Adipocyte (in vitro differentiated cells): ENCODE measurements at regions not wholly inside any gene's neighbourhood (a gene's known extent, or its start where the extent isn't known, plus 50 kb on each side); places are given as distances from the start of the nearest gene placed in this dataset.
A peak's percentile ranks its signal among the peaks of the same experiment; 100 is the strongest.

Experiments used
- DNase-seq: peaks from one replicate; pipeline ENCODE4 v3.0.0-alpha.2; 2015; ENCODE audit warnings: low read depth
- H3K27me3 ChIP-seq: replicated peaks from 2 replicates; pipeline ENCODE4 v1.7.0; 2013; ENCODE audit warnings: mild to moderate bottlenecking, low read length, moderate library complexity; ENCODE audit not compliant: control insufficient read depth, insufficient read depth
- H3K36me3 ChIP-seq: 2 replicates; pipeline ENCODE4 v1.7.0; 2013; ENCODE audit warnings: low read length, mild to moderate bottlenecking, moderate library complexity; ENCODE audit not compliant: control insufficient read depth, insufficient read depth, severe bottlenecking
- H3K4me1 ChIP-seq: 2 replicates; pipeline ENCODE4 v1.7.0; 2013; ENCODE audit warnings: mild to moderate bottlenecking, low read length, moderate library complexity; ENCODE audit not compliant: control insufficient read depth, insufficient read depth
- H3K4me3 ChIP-seq: 2 replicates; pipeline ENCODE4 v1.7.0; 2013; ENCODE audit warnings: mild to moderate bottlenecking, low read length, moderate library complexity
- H3K9ac ChIP-seq: 2 replicates; pipeline ENCODE4 v1.7.0; 2013; ENCODE audit warnings: mild to moderate bottlenecking, low read length, moderate library complexity
- H3K9me3 ChIP-seq: 2 replicates; pipeline ENCODE4 v1.7.0; 2013; ENCODE audit warnings: mild to moderate bottlenecking, low read length, moderate library complexity; ENCODE audit not compliant: control insufficient read depth

DNA sequence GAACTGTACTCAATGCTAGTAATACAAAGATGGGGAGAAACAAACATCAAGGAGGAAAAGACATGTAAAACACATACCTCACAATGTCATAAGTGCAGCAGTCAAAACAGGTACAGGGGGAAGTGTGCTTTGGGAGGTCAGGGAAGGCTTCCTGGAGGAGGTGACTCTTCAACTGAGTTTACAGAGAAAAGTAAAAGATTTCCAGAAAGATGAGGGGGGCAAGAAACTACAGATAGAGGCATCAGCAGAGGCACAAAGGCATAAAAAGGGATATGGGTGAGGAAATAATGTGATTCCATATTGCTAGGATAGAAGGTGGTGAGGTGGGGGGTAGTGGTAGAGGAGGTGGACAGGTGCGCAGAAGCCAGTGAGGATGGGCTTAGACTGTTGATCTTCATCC lies 95.0 kb downstream of the LSM5 start:
- Histone ChIP-seq H3K27me3 (no peaks in the 10 kb centered on the region), H3K4me1 (no peaks in the 10 kb centered on the region), H3K9me3 (peaks cover 6% of the 10 kb centered on the region), H3K4me3 (no peak overlapping the region), H3K36me3 (no peaks in the 10 kb centered on the region), H3K9ac (no peak overlapping the region)
- no peak for DNase-seq

DNA sequence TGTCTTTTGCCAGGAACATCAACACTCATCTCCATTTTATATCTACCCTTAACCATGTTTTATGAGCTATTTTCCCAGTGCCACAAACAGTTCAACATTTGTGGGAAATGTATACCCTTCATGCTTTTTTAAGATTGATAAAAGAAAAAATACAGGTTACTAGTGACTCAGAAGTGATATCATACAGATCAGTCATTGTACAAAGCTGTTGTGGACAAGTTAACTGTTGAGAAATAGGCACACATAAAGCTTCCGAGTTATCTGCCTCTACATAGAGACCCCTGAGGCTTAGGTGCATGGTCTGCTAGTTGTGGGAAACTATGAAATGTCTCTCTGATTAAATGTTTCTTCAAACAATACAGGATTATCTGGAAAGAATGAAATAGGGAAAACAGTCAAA lies 96.3 kb downstream of the LSM5 start:
- H3K4me3 ChIP-seq, result no peak overlapping the region

GRCh38 chr7:32390210-32390609 lies 100.0 kb downstream of the LSM5 start:
- Histone ChIP-seq H3K9me3 (peaks cover 6% of the 10 kb centered on the region), H3K9ac (no peak overlapping the region), H3K27me3 (no peaks in the 10 kb centered on the region), H3K4me1 (no peaks in the 10 kb centered on the region), H3K4me3 (no peak overlapping the region), H3K36me3 (no peaks in the 10 kb centered on the region)
- DNase-seq, result no peak

More for the DNA sequence above, 96.3 kb downstream of the LSM5 start:
- no peaks in the 10 kb centered on the region for H3K4me1 ChIP-seq
- no peaks in the 10 kb centered on the region for H3K36me3 ChIP-seq
- peaks cover 6% of the 10 kb centered on the region for H3K9me3 ChIP-seq
- H3K9ac ChIP-seq, result no peak overlapping the region
- H3K27me3 ChIP-seq, result no peaks in the 10 kb centered on the region
- DNase-seq, result no peak

GRCh38 chr7:32385316-32385956 lies 104.7 kb downstream of the LSM5 start:
- Histone ChIP-seq H3K4me3 (no peak overlapping the region), H3K27me3 (no peaks in the 10 kb centered on the region), H3K4me1 (no peaks in the 10 kb centered on the region), H3K9me3 (no peaks in the 10 kb centered on the region), H3K9ac (no peak overlapping the region), H3K36me3 (no peaks in the 10 kb centered on the region)
- DNase-seq, result no peak

DNA sequence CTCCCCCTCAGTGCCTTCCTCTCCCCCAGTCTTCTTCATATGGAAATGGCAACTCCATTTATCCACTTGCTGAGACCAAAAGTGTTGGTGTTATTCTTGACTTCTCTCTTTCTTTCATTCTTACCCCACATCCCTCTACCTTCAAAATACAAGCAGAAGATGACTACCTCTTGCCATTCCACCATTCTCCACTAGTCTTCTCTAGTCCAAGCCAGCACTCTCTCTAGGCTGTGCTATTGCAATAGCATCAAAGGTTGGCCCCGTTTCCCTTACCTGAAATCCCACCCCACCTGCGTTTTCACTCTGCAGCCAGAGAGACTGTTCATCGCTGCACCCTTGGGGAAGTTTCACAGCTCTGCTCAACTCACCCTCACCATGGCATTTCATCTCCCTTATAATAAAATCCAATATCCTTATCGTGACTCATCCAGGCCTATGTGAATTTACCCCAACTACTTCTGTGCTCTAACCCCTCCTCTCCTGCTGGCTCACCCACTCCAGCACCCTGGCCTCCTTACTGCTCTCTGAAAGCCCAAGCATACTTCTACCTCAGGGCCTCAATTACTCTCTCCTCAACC lies 109.1 kb downstream of the LSM5 start:
- H3K9ac ChIP-seq, result no peak overlapping the region
- H3K4me3 ChIP-seq, result no peak overlapping the region
- no peak for DNase-seq
- no peaks in the 10 kb centered on the region for H3K9me3 ChIP-seq
- H3K36me3 ChIP-seq, result no peaks in the 10 kb centered on the region
- H3K27me3 ChIP-seq, result peaks cover 7% of the 10 kb centered on the region
- H3K4me1 ChIP-seq, result no peaks in the 10 kb centered on the region

GRCh38 chr7:32379510-32380112 lies 110.6 kb downstream of the LSM5 start:
- DNase-seq, result no peak
- H3K9ac ChIP-seq, result no peak overlapping the region
- H3K27me3 ChIP-seq, result peaks cover 7% of the 10 kb centered on the region
- no peaks in the 10 kb centered on the region for H3K36me3 ChIP-seq
- H3K4me1 ChIP-seq, result no peaks in the 10 kb centered on the region
- H3K4me3 ChIP-seq, result no peak overlapping the region
- H3K9me3 ChIP-seq, result no peaks in the 10 kb centered on the region

- Histone ChIP-seq H3K4me1 (no peaks in the 10 kb centered on the region), H3K4me3 (no peak overlapping the region), H3K27me3 (peaks cover 7% of the 10 kb centered on the region), H3K36me3 (no peaks in the 10 kb centered on the region), H3K9me3 (no peaks in the 10 kb centered on the region), H3K9ac (no peak overlapping the region)
- no peak for DNase-seq
Observed at GRCh38 chr7:32378988-32379387, 111.2 kb downstream of the LSM5 start.

- Histone ChIP-seq H3K4me1 (no peaks in the 10 kb centered on the region), H3K27me3 (peaks cover 17% of the 10 kb centered on the region), H3K9me3 (peaks cover 18% of the 10 kb centered on the region), H3K9ac (no peak overlapping the region), H3K36me3 (no peaks in the 10 kb centered on the region), H3K4me3 (no peak overlapping the region)
- DNase-seq, result no peak
Observed at GRCh38 chr7:32364581-32364980, 125.6 kb downstream of the LSM5 start.

DNA sequence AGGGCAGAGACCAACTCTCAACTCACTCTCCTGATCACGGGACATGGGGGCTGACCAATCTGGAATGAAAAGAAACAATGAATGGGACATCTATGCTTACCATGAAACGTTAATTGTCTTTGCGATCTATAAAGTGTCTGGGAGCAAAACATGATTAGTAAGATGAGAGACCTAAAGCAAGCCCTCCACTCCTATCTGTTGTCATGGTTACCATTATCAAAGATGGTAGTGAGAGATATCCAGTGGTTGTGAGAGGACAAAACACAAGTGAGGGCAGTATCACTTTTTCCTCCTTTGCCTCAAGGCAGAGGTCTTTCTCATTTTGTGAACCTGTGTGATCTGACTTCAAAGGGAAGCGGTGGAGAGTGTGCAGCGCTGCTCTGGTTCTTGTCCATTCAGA lies 130.1 kb downstream of the LSM5 start:
- no peak overlapping the region for H3K4me3 ChIP-seq
- H3K36me3 ChIP-seq, result no peaks in the 10 kb centered on the region
- H3K4me1 ChIP-seq, result no peaks in the 10 kb centered on the region
- no peak for DNase-seq
- peaks cover 22% of the 10 kb centered on the region for H3K27me3 ChIP-seq
- H3K9ac ChIP-seq, result no peak overlapping the region
- H3K9me3 ChIP-seq, result no peaks in the 10 kb centered on the region

- H3K4me3 ChIP-seq, result no peak overlapping the region
- no peaks in the 10 kb centered on the region for H3K36me3 ChIP-seq
- H3K9me3 ChIP-seq, result no peaks in the 10 kb centered on the region
- DNase-seq, result no peak
- H3K4me1 ChIP-seq, result no peaks in the 10 kb centered on the region
- H3K27me3 ChIP-seq, result peaks cover 19% of the 10 kb centered on the region
- no peak overlapping the region for H3K9ac ChIP-seq
Observed at GRCh38 chr7:32357535-32358277, 132.5 kb downstream of the LSM5 start.

DNA sequence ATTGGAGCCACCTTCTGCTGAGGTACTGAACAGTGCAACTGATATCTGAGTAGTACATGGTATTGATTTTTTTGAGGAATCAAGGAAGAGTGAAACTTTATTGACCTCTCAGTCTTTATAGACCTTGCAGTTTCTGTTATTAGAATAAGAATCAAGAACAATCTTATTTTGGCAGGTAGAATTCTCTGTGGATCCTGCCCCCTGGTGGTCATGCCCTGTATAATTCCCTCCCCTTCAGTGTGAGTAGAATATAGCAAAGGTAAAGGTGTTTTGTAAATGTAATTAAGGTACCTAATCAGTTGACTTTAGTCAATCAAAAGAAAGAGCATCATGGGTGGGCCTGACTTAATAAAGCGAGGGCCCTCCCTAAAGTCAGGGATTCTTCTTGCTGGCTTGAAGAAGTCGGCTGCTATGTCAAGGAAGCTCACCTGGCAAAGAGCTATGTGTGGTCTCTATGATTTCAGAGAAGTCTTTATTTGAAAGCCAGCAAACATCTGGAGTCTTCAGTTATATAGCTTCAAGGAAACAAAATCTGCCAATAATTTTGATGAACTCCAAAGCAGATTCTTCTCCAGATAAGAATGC lies 142.8 kb downstream of the LSM5 start:
- H3K9ac ChIP-seq, result no peak overlapping the region
- no peaks in the 10 kb centered on the region for H3K36me3 ChIP-seq
- H3K4me3 ChIP-seq, result no peak overlapping the region
- peak; percentile 30 for DNase-seq
- no peaks in the 10 kb centered on the region for H3K9me3 ChIP-seq
- H3K4me1 ChIP-seq, result no peaks in the 10 kb centered on the region
- H3K27me3 ChIP-seq, result peaks cover 7% of the 10 kb centered on the region
